HG03159 (cell line): ENCODE measurements at regions not wholly inside any gene's neighbourhood (a gene's known extent, or its start where the extent isn't known, plus 50 kb on each side); places are given as distances from the start of the nearest gene placed in this dataset.

Source experiments
- ATAC-seq: cut with Tn5 transposase; IDR thresholded peaks from one replicate; pipeline ENCODE4 v1.9.1; 2021; ENCODE audit warnings: mild to moderate bottlenecking, moderate library complexity; ENCODE audit not compliant: unreplicated experiment

DNA sequence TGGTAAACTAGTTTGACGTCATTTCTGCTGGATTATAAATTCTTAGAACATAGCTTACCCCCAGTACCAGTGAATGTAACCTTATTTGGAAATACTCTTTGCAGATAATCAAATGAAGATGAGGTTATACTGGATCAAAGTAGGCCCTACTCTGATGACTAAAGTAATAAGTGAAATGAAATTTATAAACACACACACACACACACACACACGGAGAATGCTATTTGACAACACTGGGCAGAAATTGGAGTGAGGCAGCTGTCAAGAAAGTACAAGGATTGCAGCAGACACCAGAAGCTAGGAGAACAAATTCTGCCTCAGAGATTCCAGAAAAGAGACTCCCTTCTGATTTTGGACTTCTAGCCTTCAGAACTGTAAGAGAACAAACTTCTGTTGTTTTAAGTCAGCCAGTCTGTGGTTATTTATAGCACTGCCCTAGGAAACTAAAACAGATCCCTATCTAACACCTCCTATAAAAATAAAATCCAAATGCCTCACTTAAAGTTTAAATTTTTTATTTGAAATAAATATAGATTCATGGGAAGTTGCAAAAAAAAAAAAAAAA is 448.6 kb downstream of the PCDH18 start:
- ATAC-seq = no peak

DNA sequence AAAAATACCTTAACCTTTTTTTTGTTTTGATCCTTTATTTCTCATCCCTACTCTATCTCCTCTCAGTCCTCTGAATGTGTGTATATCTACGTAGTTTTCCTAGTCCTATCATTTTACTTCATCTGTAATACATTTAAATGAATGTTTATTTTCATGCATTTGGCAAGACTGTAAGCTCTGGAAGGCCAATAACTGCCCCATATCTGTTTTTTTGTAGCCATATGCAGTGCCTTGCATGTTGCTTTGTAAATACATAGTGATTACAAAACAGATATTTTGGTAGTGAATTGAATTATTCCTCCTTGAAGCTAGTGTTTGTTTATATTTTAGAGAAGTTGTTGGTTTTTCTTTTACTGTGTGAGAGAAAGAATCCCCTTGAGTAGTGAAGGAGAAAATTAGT is 450.2 kb downstream of the PCDH18 start:
- ATAC-seq = no peak

DNA sequence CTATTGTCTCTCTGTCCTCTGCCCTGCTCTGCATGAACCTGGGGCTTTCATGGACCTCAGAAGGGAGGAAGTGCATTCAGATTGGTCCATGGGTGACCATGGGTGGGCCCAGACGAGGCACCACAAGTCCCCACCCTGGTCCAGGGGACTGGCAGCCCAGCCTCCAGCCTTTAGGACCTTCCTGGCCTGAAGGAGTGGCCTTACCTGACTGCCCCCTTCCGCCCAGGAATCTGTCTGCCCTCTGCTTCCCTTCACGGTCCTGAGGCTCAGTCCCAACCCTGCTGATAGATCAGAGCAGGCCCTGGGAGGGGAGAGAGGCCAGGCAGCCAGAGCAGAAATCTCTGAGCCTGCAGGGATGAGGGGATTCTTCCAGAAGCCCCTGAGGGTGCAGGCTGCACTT is 455.4 kb downstream of the PCDH18 start:
- ATAC-seq = no peak

DNA sequence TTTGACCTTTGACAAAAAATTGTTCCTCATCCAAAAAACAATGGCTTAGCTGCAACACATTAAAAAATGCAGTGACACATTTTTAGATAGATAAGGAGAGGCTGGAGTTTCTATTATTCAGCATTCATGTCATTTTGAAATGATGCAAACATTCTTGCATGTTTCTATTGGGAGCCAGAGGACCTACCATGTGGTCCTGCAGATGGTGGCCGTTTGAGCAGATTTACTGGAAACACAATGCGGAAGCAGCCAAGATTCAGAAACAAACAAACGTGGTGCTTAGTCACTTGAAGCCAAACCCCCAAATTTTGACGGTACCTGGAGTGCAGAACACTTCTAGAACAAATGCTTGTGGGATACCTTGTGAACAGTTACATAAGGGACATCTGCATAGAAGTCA is 456.7 kb downstream of the PCDH18 start:
- no peak for ATAC-seq

DNA sequence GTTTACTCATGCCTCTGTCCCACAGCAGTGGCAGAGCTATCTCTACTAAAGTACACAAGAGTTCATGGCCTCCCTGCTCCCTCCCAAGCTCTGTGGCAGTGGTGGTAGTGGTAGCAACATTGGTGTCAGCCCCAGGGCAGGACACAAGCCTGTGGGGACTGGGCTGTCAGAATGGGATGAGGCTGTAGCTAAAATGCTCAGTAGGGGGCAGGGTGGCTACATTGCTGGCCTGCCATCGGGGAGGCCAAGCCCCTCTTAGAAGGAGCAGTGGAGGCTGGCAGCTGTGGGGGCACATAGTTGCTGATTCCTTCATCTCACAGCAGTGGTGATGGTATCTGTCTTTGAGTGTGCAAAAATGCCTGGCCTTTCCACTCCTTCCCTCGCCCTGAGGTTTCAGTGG is 461.7 kb downstream of the PCDH18 start:
- no peak for ATAC-seq

DNA sequence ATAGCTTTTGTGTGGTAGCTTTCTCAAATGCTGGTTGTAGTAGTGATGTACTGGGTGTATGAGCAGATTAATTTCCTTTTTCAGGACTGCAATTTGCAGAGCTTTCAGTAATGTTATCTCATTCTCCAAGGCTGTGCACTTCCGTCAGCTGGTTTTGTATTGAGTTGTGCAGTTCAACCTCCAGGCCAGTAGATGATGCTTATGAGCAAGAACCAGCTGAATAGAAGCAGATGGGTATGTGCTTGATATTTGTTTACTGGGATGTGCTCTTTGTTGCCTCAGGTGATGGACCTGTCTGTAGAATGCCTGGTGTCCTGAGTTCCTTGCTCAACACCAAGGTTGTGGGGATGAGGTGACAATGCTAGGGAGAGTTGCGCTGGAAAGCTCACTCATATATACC is 462.8 kb downstream of the PCDH18 start:
- ATAC-seq = no peak

DNA sequence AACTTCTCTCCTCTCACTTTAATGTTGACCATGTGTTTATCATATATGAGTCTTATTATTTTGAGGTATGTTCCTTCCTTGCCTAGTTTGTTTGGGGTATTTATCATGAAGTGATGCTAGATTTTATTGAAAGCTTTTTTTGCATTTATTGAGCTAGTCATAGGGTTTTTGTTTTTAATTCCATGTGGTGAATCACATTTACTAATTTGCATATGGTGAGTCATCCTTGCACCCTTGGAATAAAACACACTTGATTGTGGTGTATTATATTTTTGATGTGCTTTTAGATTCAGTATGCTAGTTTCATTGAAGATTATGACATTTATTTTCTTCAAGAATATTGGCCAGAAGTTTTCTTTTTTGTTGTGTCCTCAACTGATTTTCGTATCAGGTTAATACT is 464.6 kb downstream of the PCDH18 start:
- ATAC-seq = no peak

DNA sequence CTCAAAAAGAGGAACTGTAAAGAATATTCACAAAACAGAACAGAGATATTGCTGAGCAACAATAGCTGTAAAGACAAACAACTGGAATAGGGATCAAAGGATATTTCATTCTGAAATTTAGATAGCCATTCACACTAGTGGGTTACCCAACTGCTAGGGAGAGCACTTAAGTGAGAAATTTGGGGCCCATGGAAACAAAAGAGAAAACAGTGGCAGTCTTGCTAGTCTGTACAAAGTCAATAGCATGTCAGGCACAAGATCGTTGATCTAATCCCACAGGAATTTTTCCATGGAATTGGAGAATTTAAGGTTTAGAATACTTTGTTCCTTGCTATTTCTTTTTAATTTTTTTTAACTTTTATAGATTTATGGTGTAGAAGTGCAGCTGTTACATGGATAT is 467.0 kb downstream of the PCDH18 start:
- ATAC-seq = no peak

DNA sequence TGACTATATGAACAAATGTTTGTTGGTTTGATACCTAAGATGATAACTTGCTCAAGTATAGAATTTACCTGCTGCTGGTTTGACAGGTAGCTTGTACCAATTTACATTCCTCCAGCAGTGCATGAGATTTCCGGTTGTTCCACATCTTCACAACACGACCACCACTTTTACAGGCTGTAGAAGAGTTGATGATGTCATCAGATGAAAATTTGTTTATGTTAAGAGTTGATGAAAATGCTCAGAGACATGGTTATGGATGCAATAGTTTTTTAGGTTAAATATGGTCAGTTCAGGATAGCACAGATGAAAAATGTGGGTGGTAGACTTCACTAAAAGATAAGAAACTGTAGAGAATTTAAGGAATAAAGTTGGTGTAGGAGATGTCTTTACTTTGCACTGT is 468.3 kb downstream of the PCDH18 start:
- ATAC-seq = no peak

DNA sequence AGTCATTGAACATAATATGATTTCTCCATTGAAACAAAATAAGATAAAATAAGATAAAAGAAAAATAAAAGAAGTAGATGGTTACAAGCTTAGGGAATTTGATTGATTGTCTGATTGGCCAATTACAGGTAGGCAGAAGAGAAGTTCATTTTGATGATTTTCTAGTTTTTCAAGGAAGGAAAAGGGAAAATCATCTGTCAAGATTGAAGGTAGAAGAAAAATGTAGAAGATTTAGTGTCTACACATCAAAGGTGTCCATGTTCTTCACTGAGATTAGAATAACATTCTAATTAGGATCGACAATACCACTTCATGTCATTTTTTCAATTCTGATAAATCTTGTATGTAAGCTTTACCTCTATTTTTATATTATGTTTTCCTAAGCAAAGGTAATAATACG is 489.1 kb downstream of the PCDH18 start:
- no peak for ATAC-seq

DNA sequence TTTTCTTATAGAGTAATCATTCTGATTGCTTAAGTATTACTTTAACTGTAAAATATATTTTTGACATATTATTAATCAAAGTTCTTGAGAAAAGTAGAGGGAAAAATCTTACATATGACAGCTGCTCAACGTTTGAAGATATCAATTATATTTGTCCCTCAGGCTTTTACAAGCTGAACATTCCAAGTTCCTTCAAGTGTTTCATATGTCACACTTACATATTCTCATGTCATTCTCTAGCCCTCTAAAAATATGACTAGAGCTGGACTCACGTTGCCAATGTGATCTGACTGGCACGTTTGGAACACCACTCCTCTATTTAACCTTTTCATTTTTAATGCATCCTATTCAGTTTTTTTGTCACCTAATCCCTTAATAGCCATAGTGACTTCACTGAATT is 492.9 kb downstream of the PCDH18 start:
- no peak for ATAC-seq

DNA sequence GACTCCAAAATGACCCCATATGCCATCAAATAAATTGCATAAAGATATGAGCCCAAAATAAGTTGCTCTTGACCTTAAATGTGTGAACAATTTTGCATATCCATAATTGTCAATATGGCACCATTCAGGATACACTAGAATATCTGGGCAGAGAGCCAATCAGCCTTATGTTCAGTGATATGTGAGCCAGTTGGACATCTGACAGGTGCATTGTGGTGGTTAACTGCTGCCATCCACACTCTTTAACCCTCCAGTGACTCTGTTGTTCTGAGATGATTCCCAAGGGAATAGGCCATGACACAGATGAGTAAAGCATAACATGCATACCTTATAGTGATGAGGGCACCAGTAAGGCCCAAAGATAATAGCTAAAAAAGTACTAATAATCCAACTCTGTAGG is 500.1 kb downstream of the PCDH18 start:
- ATAC-seq = no peak

DNA sequence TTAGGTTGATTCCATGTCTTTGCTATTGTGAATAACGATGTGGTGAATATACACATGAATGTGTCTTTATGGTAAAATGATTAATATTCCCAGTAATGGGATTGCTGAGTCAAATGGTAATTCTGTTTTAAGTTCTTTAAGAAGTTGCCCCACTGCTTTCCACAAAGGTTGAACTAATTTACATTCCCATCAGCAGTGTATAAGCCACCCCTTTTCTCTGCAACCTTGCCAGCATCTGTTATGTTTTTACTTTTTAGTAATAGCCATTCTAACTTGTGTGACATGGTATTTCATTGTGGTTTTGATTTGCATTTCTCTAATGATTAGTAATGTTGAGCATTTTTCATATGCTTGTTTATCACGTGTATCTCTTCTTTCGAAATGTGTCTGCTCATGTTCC is 503.3 kb downstream of the PCDH18 start:
- ATAC-seq = no peak

DNA sequence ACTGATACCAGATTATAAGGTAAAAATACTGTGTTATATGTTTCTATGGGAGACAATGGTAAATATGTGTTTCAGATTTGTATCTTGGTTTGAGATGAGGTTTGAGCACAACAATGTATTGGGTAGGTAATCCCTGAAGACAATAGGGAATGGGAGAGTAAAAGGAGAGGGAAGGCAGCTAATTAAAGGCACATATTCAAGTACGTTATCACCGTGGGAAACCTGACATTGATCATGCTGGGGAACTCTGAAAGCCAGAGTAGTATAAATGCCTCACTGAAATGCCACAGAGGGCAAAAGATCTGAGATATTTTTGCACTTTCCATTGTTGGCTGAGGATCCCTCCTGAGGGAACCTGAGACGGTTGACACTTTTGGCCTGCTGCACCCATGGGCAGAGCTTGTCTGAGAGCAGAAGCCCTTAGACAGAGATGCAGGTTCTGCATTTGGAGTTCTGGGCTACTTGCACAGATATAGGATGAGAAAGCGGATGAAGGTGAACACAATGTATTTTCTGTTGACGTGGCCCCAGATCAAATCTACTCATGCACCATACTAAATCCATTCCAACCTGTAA is 506.7 kb downstream of the PCDH18 start:
- no peak for ATAC-seq

DNA sequence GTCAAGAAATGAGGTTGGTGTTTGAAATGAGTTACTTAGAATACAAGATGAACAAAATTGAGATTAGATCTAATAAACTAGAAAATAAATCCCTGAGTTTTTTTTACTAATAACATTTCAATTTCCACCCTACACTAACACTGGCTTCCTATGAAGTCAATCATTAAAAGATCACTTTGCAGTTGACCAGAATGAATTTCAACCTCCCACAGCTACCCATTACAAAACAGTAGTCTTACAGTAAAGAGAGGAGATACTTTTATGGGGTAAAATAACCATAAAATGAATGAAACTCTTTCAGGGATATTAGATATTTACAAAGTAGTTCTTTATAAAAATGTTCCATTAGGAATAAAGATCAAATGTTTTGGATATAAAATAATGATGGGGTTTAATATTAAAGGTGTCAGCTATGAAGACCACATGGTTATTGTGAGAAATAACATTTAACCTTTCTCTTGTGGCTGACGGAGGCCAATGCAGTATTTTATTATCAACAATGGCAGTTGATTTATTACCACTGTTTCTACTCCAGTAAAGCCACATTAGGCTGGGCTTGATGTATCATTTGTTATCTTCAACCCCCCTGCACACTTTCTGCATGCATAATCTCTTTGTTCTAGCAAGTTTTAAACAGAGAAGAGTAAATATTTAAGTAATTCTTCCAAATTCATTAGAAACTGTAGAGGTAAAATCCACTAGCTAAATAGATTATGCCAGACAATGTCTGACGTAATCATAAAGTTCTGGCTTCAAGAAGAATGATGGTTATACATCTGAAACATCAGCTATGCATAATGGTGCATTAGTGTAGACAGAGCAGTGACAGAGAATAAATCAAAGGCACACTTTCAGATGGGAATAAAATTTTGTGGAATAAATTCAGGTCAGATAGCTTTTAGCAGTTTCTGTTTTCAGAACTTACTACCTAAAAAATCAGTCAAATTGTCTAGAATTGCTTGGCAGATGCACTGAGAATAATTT is 516.6 kb downstream of the PCDH18 start:
- ATAC-seq = no peak

DNA sequence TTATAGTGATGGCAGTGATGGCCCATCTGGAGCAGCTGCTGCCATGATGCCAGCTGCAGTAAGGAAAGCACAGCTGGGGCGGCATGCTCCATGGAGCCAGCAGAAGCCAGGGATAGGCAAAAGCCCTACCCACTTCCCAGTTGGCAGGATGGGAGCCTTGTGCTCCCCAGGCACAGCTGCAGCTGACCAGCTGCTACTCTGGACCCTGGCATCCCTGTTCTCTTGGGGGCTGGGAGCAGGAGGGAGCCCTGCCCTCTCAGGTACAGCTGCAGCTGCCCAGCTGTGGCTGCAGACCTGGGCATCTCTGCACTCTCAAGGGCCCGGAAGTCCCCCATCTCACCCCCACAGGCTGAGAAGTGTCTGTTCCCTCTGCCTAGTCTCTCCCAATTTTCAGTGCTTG is 531.9 kb downstream of the PCDH18 start:
- ATAC-seq = no peak

DNA sequence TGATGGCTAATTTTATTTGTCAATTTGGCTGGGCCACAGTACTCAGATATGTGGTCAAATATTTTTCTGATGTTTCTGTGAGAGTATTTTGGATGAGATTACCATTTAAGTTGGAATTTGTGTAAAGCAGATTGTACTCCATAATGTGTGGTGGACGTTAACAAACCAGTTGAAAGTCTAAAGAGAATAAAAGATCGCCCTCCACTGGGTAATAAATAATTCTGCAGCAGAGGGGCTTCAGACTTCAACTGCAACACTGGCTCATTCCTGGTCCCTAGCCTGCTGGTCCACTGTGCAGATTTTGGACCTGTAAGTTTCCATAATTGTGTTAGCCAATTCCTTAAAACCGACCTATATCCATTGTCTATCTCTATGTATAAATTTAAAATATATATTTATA is 540.3 kb downstream of the PCDH18 start:
- no peak for ATAC-seq

DNA sequence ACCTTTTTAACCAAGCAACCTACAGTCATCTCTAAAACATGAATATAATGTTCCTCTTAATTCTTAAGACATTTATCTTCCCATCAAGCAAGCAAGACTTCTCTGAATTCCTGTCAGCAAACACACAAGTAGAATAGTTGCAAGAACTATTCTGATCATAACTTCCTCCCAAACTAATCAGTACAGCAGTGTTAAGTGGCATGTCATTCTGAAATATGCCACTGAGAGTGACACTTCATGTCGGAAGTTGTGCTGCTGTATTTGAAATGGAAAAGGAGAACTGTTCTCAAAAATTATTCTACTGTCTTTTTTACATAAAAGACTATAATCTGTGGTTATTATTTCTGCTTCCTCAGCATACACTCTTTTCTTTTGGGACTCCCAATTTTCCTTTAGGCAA is 546.6 kb downstream of the PCDH18 start:
- no peak for ATAC-seq

DNA sequence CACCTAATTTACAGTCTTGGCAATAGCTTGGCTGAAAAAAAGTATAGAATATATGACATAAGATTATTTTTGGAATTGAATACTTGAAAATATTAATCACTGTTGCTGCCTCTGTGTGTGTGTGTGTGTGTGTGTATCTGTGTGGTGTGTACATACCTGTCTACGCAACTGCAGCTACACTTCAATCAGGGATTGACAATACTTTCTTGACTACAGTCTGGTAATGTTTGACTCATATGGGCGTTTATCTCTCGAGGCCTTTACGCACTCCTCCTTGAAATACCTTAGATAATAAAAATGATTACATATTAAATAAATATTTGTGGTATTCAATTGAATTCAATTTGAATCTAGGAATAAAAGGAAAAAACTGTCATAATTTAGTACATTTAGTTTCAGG is 565.2 kb downstream of the PCDH18 start:
- ATAC-seq = no peak

DNA sequence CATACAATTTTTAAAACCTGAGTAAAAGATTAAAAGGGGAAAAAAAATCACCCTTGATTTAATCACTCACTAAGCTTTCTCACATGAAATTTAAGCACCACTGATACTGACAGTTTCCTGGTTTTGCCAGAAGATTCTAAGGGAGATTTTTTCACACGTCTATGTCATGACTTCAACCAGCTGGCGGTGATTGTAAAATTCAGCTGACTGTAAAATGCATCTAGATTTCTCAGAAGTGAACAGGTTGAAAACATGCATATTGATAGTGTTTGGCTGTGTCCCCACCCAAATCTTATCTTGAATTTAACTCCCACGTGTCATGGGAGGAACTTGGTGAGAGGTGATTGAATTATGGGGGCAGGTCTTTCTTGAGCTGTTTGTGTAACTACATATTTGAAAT is 566.8 kb downstream of the PCDH18 start:
- no peak for ATAC-seq

DNA sequence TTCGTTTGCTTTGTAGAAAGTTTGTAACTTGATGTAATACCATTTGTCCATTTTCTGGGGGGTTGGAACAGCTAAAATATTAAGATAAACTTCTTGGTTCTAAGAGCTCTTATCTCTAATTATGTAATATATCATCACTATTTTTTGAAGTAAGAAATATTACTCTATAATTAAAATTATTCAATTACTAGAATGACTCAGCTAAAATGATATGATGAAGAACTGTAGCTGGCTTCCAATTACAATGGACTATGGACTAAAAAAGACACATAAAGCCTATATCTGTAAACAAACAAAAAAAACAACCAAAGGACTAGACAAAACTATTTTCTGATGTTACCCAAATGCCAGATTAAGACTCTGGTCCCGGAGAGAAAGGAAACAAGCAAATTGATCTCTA is 569.4 kb downstream of the PCDH18 start:
- ATAC-seq = no peak

DNA sequence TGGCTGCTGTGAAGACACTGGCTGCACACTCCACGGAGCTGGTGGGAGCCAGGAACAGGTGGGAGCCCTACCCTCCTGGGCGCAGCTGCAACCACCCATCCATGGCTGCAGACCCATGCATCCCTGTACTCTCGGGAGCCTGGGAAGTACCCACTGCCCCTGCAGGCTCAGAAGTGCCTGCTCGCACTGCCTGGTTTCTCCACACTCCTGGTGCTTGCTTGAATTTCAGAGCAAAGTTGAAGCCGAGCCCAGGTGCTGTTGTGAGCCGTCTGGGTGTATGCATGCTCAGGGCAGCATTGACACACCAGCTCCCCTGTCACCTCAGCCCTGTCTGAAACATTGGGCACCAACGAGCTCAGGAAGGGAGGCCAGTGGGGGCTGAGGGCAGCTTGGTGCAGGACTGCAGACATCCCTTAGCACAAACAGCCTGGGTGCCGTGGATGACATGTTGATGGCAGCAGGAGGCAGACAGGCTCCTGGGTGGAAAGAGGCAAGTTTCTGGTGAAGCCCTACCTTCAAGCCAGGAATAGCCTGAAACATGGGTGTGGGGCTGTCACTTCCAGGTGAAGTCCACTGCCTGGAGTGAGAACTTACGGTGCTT is 585.9 kb downstream of the PCDH18 start:
- ATAC-seq = no peak
